ENCODE measurements at regions not wholly inside any gene's neighbourhood (a gene's known extent, or its start where the extent isn't known, plus 50 kb on each side); places are given as distances from the start of the nearest gene placed in this dataset.

DNA sequence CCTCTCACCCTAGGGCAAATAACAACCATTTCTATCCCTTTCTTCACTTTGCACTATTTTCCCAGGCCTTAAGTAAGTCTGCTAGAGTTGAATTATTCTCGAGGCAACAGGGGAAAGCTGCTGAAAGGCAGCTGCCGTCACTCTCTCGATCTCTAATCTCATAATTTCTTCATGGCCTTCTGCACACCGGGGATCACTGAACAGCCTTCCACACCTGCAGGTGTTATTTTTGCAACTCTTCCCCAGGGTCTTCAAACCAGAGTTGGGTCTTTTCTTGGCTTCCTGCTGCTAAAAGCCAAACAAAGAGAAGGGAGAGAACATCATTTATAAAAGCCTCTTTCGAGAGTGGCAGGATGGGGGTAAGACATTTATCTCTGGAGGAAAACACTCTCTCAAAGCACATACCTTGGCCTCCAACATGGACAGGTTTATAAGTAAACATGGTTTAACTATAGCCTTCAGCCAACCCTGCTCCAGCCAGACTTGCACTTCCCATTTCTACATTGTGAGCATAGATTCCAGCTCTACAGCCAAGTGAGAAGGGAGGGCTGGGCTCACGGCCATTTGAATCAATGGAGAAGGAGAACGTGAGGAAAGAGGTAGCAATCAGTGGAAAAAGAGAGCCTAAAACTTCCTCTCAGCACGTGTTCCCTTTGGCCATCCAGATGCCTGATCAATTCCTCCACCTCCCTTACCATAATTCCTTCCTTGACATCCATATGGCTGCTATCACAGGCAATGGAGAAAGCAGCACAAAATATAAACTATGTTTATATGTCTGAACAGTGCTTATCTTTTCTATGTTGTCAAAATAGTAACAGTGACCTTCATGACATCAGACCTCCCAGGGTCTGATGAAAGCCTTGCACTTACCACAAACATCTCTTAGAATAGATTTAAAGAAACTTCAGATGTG, 464.9 kb downstream of the TLE1 start:
- dilution Hi-C loops (cut with MboI; ENCODE audit: extremely low pct_ligation_motif_present, low sequenced_read_pairs), result no loop called here
- TF ChIP-seq, protein P1, sequence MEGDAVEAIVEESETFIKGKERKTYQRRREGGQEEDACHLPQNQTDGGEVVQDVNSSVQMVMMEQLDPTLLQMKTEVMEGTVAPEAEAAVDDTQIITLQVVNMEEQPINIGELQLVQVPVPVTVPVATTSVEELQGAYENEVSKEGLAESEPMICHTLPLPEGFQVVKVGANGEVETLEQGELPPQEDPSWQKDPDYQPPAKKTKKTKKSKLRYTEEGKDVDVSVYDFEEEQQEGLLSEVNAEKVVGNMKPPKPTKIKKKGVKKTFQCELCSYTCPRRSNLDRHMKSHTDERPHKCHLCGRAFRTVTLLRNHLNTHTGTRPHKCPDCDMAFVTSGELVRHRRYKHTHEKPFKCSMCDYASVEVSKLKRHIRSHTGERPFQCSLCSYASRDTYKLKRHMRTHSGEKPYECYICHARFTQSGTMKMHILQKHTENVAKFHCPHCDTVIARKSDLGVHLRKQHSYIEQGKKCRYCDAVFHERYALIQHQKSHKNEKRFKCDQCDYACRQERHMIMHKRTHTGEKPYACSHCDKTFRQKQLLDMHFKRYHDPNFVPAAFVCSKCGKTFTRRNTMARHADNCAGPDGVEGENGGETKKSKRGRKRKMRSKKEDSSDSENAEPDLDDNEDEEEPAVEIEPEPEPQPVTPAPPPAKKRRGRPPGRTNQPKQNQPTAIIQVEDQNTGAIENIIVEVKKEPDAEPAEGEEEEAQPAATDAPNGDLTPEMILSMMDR (optimal IDR thresholded peaks at IDR 0.05 in 1 of 3, IDR thresholded peaks at IDR 0.05 in 1 of 3, conservative IDR thresholded peaks at IDR 0.05 in 1 of 3; ENCODE audit: extremely low read depth in 1 of 3, insufficient read depth in 2 of 3, low read length in 3 of 3), result no peak
- no peak for TF ChIP-seq EZH2 (IDR thresholded peaks at IDR 0.05; ENCODE audit: low read length)
- Histone ChIP-seq H3K27me3 (ENCODE audit: control insufficient read depth, extremely low read depth, insufficient read depth, low read length) (no peaks in the 10 kb centered on the region), H3K4me1 (ENCODE audit: control insufficient read depth, extremely low read depth, insufficient read depth, low read length) (no peaks in the 10 kb centered on the region), H4K20me1 (ENCODE audit: control insufficient read depth, extremely low read depth, insufficient read depth, low read length) (no peaks in the 10 kb centered on the region), H3K36me3 (ENCODE audit: control insufficient read depth in 2 of 2, extremely low read depth in 1 of 2, insufficient read depth in 2 of 2, low read length in 2 of 2) (no peaks in the 10 kb centered on the region), H3K4me2 (ENCODE audit: control insufficient read depth, extremely low read depth, insufficient read depth, low read depth, low read length) (no peak overlapping the region), H2AFZ (ENCODE audit: control insufficient read depth, low read length) (no peak overlapping the region), H3K9me1 (ENCODE audit: control insufficient read depth, extremely low read depth, insufficient read depth, low read length) (no peaks in the 10 kb centered on the region), H3K4me3 (ENCODE audit: control insufficient read depth in 2 of 3, extremely low read depth in 1 of 3, insufficient read depth in 2 of 3, low read depth in 1 of 3, low read length in 3 of 3) (no peak overlapping the region), H3K79me2 (ENCODE audit: control insufficient read depth, insufficient read depth, low read length) (no peaks in the 10 kb centered on the region), H3K9ac (ENCODE audit: control insufficient read depth, extremely low read depth, insufficient read depth, low read length) (no peak overlapping the region), H3K27ac (ENCODE audit: control insufficient read depth, insufficient read depth, low read length) (no peak overlapping the region), H3K9me3 (ENCODE audit: control insufficient read depth, low read depth, low read length) (no peaks in the 10 kb centered on the region)
- DNase-seq (ENCODE audit: low read depth, low spot score) (no peak), FAIRE-seq (no peak)

DNA sequence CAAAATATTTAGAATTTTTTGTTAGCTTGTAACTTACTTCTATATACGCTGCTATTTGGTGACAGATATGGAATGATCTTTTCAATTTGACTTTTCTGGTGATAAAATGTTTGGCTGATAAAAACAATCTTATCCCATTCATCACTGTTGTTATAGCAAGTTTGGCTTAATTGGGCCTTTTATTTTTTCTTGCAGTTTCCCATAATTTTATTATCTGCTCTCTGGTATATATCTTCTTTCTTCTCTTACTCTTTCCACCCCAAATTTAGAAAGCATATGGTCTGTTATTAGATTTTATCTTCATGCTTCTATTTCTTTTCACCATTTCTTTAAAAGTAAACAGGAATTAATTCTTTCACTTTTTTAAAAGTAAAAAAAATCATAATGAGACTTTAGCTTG, 474.4 kb downstream of the TLE1 start:
- FAIRE-seq (no peak), DNase-seq (ENCODE audit: low read depth, low spot score) (no peak)
- Histone ChIP-seq H3K9me1 (ENCODE audit: control insufficient read depth, extremely low read depth, insufficient read depth, low read length) (no peaks in the 10 kb centered on the region), H3K27me3 (ENCODE audit: control insufficient read depth, extremely low read depth, insufficient read depth, low read length) (no peaks in the 10 kb centered on the region), H3K27ac (ENCODE audit: control insufficient read depth, insufficient read depth, low read length) (no peak overlapping the region), H3K36me3 (ENCODE audit: control insufficient read depth in 2 of 2, extremely low read depth in 1 of 2, insufficient read depth in 2 of 2, low read length in 2 of 2) (no peaks in the 10 kb centered on the region), H3K79me2 (ENCODE audit: control insufficient read depth, insufficient read depth, low read length) (no peaks in the 10 kb centered on the region), H3K4me2 (ENCODE audit: control insufficient read depth, extremely low read depth, insufficient read depth, low read depth, low read length) (no peak overlapping the region), H3K4me1 (ENCODE audit: control insufficient read depth, extremely low read depth, insufficient read depth, low read length) (no peaks in the 10 kb centered on the region), H3K9me3 (ENCODE audit: control insufficient read depth, low read depth, low read length) (no peaks in the 10 kb centered on the region), H2AFZ (ENCODE audit: control insufficient read depth, low read length) (no peak overlapping the region), H4K20me1 (ENCODE audit: control insufficient read depth, extremely low read depth, insufficient read depth, low read length) (no peaks in the 10 kb centered on the region), H3K9ac (ENCODE audit: control insufficient read depth, extremely low read depth, insufficient read depth, low read length) (no peak overlapping the region), H3K4me3 (ENCODE audit: control insufficient read depth in 2 of 3, extremely low read depth in 1 of 3, insufficient read depth in 2 of 3, low read depth in 1 of 3, low read length in 3 of 3) (no peak overlapping the region)
- TF ChIP-seq EZH2 (IDR thresholded peaks at IDR 0.05; ENCODE audit: low read length), result no peak
- TF ChIP-seq, protein P1 (optimal IDR thresholded peaks at IDR 0.05 in 1 of 3, IDR thresholded peaks at IDR 0.05 in 1 of 3, conservative IDR thresholded peaks at IDR 0.05 in 1 of 3; ENCODE audit: extremely low read depth in 1 of 3, insufficient read depth in 2 of 3, low read length in 3 of 3), result no peak
- dilution Hi-C loops (cut with MboI; ENCODE audit: extremely low pct_ligation_motif_present, low sequenced_read_pairs), result no loop called here
